SK-N-SH (cell line): ENCODE measurements at regions not wholly inside any gene's neighbourhood (a gene's known extent, or its start where the extent isn't known, plus 50 kb on each side); places are given as distances from the start of the nearest gene placed in this dataset.

Experiments used
- CTCF ChIA-PET: fragments of 300-600, 350-600 bp; formaldehyde crosslinking; extraction: SDS; loops from one replicate; lab custom pipeline; 2021; lab: Yijun Ruan, JAX
- POLR2A ChIA-PET: fragments of 350-600 bp; sonication (Branson Sonifier 250); formaldehyde crosslinking; extraction: SDS; loops from one replicate; lab custom pipeline; 2020; ENCODE audit warnings: antibody characterized with exemption, inconsistent platforms; lab: Yijun Ruan, JAX
- DNase-seq: peaks from one replicate; pipeline ENCODE4 v3.0.0; 2012
- H2AFZ ChIP-seq: fragments of 200-600 bp; sonication (generic); 2 replicates; pipeline ENCODE4 v1.8.1; 2016; ENCODE audit warnings: antibody characterized with exemption, mild to moderate bottlenecking, low read depth
- H3F3A ChIP-seq: fragments of 200-600 bp; sonication (generic); replicated peaks from 2 replicates; pipeline ENCODE3; 2016; ENCODE audit warnings: antibody characterized with exemption, mild to moderate bottlenecking; ENCODE audit not compliant: insufficient read depth
- H3K27ac ChIP-seq, 2 experiments: fragments of 200-500 bp in 1 of 2; fragments of 200-600 bp in 1 of 2; sonication (Bioruptor generic) in 1 of 2; sonication (generic), shearing (Covaris generic) in 1 of 2; 2 replicates each; pipeline versions ENCODE4 v1.5.1 to v1.6.1; 2014 to 2016; ENCODE audit warnings: low read depth in 2 of 2, inconsistent platforms in 1 of 2, low read length in 1 of 2, mild to moderate bottlenecking in 1 of 2, mixed read lengths in 1 of 2
- H3K27me3 ChIP-seq: fragments of 200-600 bp; sonication (generic), shearing (Covaris generic); 2 replicates; pipeline ENCODE4 v1.6.1; 2016; ENCODE audit warnings: mixed run types; ENCODE audit not compliant: insufficient read depth
- H3K36me3 ChIP-seq, 2 experiments: fragments of 200-500 bp in 1 of 2; fragments of 200-600 bp in 1 of 2; sonication (Bioruptor generic) in 1 of 2; sonication (generic) in 1 of 2; replicated peaks in 1 of 2; 2 replicates each; pipeline versions ENCODE3 to v1.5.1; 2014 to 2016; ENCODE audit warnings: low read length in 1 of 2, mild to moderate bottlenecking in 1 of 2; ENCODE audit not compliant: insufficient read depth in 2 of 2, control insufficient read depth in 1 of 2
- H3K4me1 ChIP-seq, 2 experiments: fragments of 200-500 bp in 1 of 2; fragments of 200-600 bp in 1 of 2; sonication (Bioruptor generic) in 1 of 2; sonication (generic), shearing (Covaris generic) in 1 of 2; 2 replicates each; pipeline versions ENCODE4 v1.5.1 to v1.6.1; 2014 to 2016; ENCODE audit warnings: low read depth in 1 of 2, low read length in 1 of 2, mixed run types in 1 of 2; ENCODE audit not compliant: insufficient read depth in 2 of 2, control insufficient read depth in 1 of 2
- H3K4me2 ChIP-seq: fragments of 200-600 bp; sonication (generic), shearing (Covaris generic); 2 replicates; pipeline ENCODE4 v1.6.1; 2017; ENCODE audit warnings: mixed run types
- H3K4me3 ChIP-seq, 2 experiments: fragments of 200-500 bp in 1 of 2; fragments of 200-600 bp in 1 of 2; sonication (Bioruptor generic) in 1 of 2; sonication (generic), shearing (Covaris generic) in 1 of 2; 2 replicates each; pipeline versions ENCODE4 v1.5.1 to v1.8.1; 2014 to 2016; ENCODE audit warnings: low read depth in 2 of 2, inconsistent platforms in 1 of 2, low read length in 1 of 2, mild to moderate bottlenecking in 1 of 2, mixed read lengths in 1 of 2, moderate library complexity in 1 of 2
- H3K79me2 ChIP-seq: fragments of 200-600 bp; sonication (generic); 2 replicates; pipeline ENCODE4 v1.8.1; 2017; ENCODE audit warnings: mild to moderate bottlenecking; ENCODE audit not compliant: insufficient read depth
- H3K9ac ChIP-seq: fragments of 200-600 bp; sonication (generic); 2 replicates; pipeline ENCODE4 v1.6.1; 2017; ENCODE audit warnings: mixed run types
- H3K9me2 ChIP-seq: fragments of 200-600 bp; sonication (generic); 2 replicates; pipeline ENCODE4 v1.6.1; 2017; ENCODE audit warnings: mixed run types
- H3K9me3 ChIP-seq: fragments of 200-600 bp; sonication (generic); 2 replicates; pipeline ENCODE4 v1.6.1; 2017; ENCODE audit warnings: mixed run types, mild to moderate bottlenecking, moderate library complexity
- H4K20me1 ChIP-seq: fragments of 200-600 bp; sonication (generic); 2 replicates; pipeline ENCODE4 v1.6.1; 2017; ENCODE audit warnings: mild to moderate bottlenecking, mixed run types; ENCODE audit not compliant: insufficient read depth
- CHD2 ChIP-seq: fragments of 150-350 bp; IDR thresholded peaks from 2 replicates; pipeline ENCODE4 v1.6.1; 2018; ENCODE audit warnings: low read length; ENCODE audit not compliant: partially characterized antibody
- CTCF ChIP-seq: fragments of 200-600 bp; sonication (generic); IDR thresholded peaks from 2 replicates; pipeline ENCODE4 v1.6.1; 2017; ENCODE audit warnings: antibody characterized with exemption, mild to moderate bottlenecking, moderate library complexity
- ELF1 ChIP-seq: IDR thresholded peaks from 2 replicates; pipeline ENCODE4 v1.4.0; 2012
- EP300 ChIP-seq, 2 experiments: IDR thresholded peaks; 2 replicates each; pipeline versions ENCODE4 v1.4.0 to v1.6.1; 2012; ENCODE audit warnings: borderline replicate concordance in 1 of 2, low read depth in 1 of 2, low read length in 1 of 2
- FOSL2 ChIP-seq: IDR thresholded peaks from 2 replicates; pipeline ENCODE4 v1.4.0; 2012; ENCODE audit warnings: low read depth, mild to moderate bottlenecking, moderate library complexity, borderline replicate concordance
- FOXM1 ChIP-seq: IDR thresholded peaks from 2 replicates; pipeline ENCODE4 v1.4.0; 2012; ENCODE audit warnings: low read depth, mild to moderate bottlenecking
- GABPA ChIP-seq: IDR thresholded peaks from 2 replicates; pipeline ENCODE4 v1.4.0; 2012; ENCODE audit warnings: low read depth, mild to moderate bottlenecking
- GATA2 ChIP-seq: sonication (generic); formaldehyde crosslinking; IDR thresholded peaks from 2 replicates; pipeline ENCODE4 v1.5.0; 2020; ENCODE audit warnings: mild to moderate bottlenecking, missing genetic modification reagents
- IRF3 ChIP-seq: fragments of 150-350 bp; IDR thresholded peaks from 2 replicates; pipeline ENCODE4 v1.6.1; 2016; ENCODE audit warnings: mild to moderate bottlenecking, low read depth, low read length
- JUND ChIP-seq: IDR thresholded peaks from 2 replicates; pipeline ENCODE4 v1.4.0; 2012
- MXI1 ChIP-seq: IDR thresholded peaks from 2 replicates; pipeline ENCODE4 v1.6.1; 2012; ENCODE audit warnings: mild to moderate bottlenecking, low read depth, low read length, improper control_type of control experiment
- NFIC ChIP-seq: IDR thresholded peaks from 2 replicates; pipeline ENCODE4 v1.4.0; 2012; ENCODE audit warnings: borderline replicate concordance
- RCOR1 ChIP-seq: fragments of 150-350 bp; IDR thresholded peaks from 2 replicates; pipeline ENCODE4 v1.6.1; 2017; ENCODE audit warnings: antibody characterized with exemption, low read length
- REST ChIP-seq: IDR thresholded peaks from 2 replicates; pipeline ENCODE4 v1.6.1; 2012; ENCODE audit warnings: mild to moderate bottlenecking, low read depth, low read length, moderate library complexity
- RXRA ChIP-seq: IDR thresholded peaks from 2 replicates; pipeline ENCODE4 v1.4.0; 2012; ENCODE audit warnings: low read depth, mild to moderate bottlenecking, borderline replicate concordance
- TAF1 ChIP-seq: IDR thresholded peaks from 2 replicates; pipeline ENCODE4 v1.6.1; 2012; ENCODE audit warnings: low read depth, mild to moderate bottlenecking, low read length, moderate library complexity, borderline replicate concordance
- WGBS: methylation state at CpG from one replicate; pipeline ENCODE4 v1.1.6; 2017; ENCODE audit warnings: low lambda C conversion rate; 5-methylcytosine and 5-hydroxymethylcytosine counted together
- TF ChIP-seq, protein P1 (sequence below): IDR thresholded peaks from 2 replicates; pipeline ENCODE4 v1.4.0; 2012; ENCODE audit warnings: low read depth, borderline replicate concordance
- TF ChIP-seq, protein P2 (sequence below): IDR thresholded peaks from 2 replicates; pipeline ENCODE4; 2012

- H3K9me2 ChIP-seq: no peaks in the 10 kb centered on the region
- H2AFZ ChIP-seq: no peak overlapping the region
- no peaks in the 10 kb centered on the region for H4K20me1 ChIP-seq
- H3K4me1 ChIP-seq: no peaks in the 10 kb centered on the region
- H3K9me3 ChIP-seq: no peaks in the 10 kb centered on the region
- H3K79me2 ChIP-seq: no peaks in the 10 kb centered on the region
- CTCF ChIA-PET: no interaction called here
- POLR2A ChIA-PET: no interaction called here
- H3K27ac ChIP-seq: no peak overlapping the region
- no peak overlapping the region for H3K9ac ChIP-seq
- WGBS: 0% methylated on average over 1 of the region's 1 CpG
- peaks cover 10% of the 10 kb centered on the region for H3K27me3 ChIP-seq
- TF ChIP-seq TAF1 (no peak), FOSL2 (no peak), CHD2 (no peak), REST (no peak), FOXM1 (no peak), CTCF (no peak), JUND (no peak), ELF1 (no peak), EP300 (IDR thresholded peaks at IDR 0.05; ENCODE audit: borderline replicate concordance in 1 of 2, low read depth in 1 of 2, low read length in 1 of 2) (no peak)
- TF ChIP-seq, protein P1, sequence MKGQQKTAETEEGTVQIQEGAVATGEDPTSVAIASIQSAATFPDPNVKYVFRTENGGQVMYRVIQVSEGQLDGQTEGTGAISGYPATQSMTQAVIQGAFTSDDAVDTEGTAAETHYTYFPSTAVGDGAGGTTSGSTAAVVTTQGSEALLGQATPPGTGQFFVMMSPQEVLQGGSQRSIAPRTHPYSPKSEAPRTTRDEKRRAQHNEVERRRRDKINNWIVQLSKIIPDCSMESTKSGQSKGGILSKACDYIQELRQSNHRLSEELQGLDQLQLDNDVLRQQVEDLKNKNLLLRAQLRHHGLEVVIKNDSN: no peak
- no peaks in the 10 kb centered on the region for H3F3A ChIP-seq
- no peak overlapping the region for H3K4me2 ChIP-seq
- H3K4me3 ChIP-seq: no peak overlapping the region
- no peak for DNase-seq
- H3K36me3 ChIP-seq: no peaks in the 10 kb centered on the region
These were observed 68.7 kb upstream of the PCDH19 start for GRCh38 chrX:100478714-100479306.

GRCh38 chrX:100477958-100478357, 67.9 kb upstream of the PCDH19 start:
- no peak for DNase-seq
- no peaks in the 10 kb centered on the region for H4K20me1 ChIP-seq
- H3K4me3 ChIP-seq: no peak overlapping the region
- 0% methylated on average over 4 of the region's 4 CpGs for WGBS
- no peaks in the 10 kb centered on the region for H3K9me3 ChIP-seq
- no peaks in the 10 kb centered on the region for H3K36me3 ChIP-seq
- ChIA-PET POLR2A (no interaction called here), CTCF (no interaction called here)
- H3F3A ChIP-seq: no peaks in the 10 kb centered on the region
- no peaks in the 10 kb centered on the region for H3K9me2 ChIP-seq
- peaks cover 4% of the 10 kb centered on the region for H3K27me3 ChIP-seq
- no peaks in the 10 kb centered on the region for H3K4me1 ChIP-seq
- H3K9ac ChIP-seq: no peak overlapping the region
- no peaks in the 10 kb centered on the region for H3K79me2 ChIP-seq
- no peak overlapping the region for H3K27ac ChIP-seq
- no peak overlapping the region for H2AFZ ChIP-seq
- H3K4me2 ChIP-seq: no peak overlapping the region
- TF ChIP-seq TAF1 (no peak), MXI1 (no peak), RXRA (no peak), IRF3 (no peak), RCOR1 (no peak), GABPA (no peak), EP300 (IDR thresholded peaks at IDR 0.05; ENCODE audit: borderline replicate concordance in 1 of 2, low read depth in 1 of 2, low read length in 1 of 2) (no peak), CHD2 (no peak), GATA2 (CRISPR knock-in tag) (no peak), NFIC (no peak)
- TF ChIP-seq, protein P2, sequence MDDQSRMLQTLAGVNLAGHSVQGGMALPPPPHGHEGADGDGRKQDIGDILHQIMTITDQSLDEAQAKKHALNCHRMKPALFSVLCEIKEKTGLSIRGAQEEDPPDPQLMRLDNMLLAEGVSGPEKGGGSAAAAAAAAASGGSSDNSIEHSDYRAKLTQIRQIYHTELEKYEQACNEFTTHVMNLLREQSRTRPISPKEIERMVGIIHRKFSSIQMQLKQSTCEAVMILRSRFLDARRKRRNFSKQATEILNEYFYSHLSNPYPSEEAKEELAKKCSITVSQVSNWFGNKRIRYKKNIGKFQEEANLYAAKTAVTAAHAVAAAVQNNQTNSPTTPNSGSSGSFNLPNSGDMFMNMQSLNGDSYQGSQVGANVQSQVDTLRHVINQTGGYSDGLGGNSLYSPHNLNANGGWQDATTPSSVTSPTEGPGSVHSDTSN: no peak
